GM19023 (cell line): ENCODE measurements at regions not wholly inside any gene's neighbourhood (a gene's known extent, or its start where the extent isn't known, plus 50 kb on each side); places are given as distances from the start of the nearest gene placed in this dataset.
"Not testable (repeated sequence)": the region's sequence is repeated elsewhere in the genome, so short reads cannot be mapped to it uniquely, and the experiment has no call there.

Experiments
- ATAC-seq: cut with Tn5 transposase; IDR thresholded peaks from one replicate; pipeline ENCODE4 v1.9.1; 2021; ENCODE audit warnings: mild to moderate bottlenecking, moderate library complexity; ENCODE audit not compliant: unreplicated experiment

DNA sequence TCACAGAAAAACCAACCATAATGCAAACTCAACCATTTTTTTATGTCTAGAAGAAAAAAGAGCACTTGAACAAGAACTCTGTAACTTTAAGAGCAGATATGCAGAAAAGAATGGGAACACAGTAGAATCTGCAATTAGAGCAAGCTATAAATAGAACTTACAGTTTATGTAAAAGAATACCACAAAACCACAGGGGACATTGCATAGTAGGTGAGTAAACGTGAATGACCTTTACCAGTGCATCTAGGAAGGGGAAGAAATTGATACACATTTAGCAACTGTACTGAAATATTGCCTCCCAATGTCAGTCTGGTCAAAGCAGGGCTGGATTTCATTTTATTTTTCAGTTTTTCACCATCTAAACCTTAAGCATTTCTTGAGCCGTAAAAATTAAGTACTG, 242.2 kb upstream of the EDNRB start:
- ATAC-seq, result no peak

GRCh38 chr13:78152415-78152814, 233.8 kb upstream of the EDNRB start:
- no peak for ATAC-seq

GRCh38 chr13:78147905-78148304, 229.3 kb upstream of the EDNRB start:
- no peak for ATAC-seq

- no peak for ATAC-seq
These were observed 226.6 kb upstream of the EDNRB start for GRCh38 chr13:78145276-78145675.

- no peak for ATAC-seq
These were observed 221.1 kb upstream of the EDNRB start for GRCh38 chr13:78139765-78140164.

DNA sequence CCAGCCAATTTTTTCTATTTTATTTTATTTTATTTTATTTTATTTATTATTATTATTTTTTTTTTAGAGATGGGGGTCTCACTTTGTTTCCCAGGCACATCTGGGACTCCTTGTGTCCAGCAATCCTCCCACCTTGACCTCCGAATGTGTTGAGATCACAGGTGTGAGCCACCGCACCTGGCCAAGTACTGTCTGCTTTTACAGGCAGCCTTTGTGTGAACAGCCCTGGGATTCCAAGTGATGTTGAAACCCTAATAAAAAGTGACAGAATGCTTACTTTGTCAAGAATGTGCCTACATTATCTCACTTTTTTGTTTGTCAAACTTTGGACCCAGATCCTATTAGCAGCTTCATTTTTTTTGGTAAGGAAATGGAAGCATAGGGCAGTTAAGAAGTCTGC, 220.1 kb upstream of the EDNRB start:
- no peak for ATAC-seq

- ATAC-seq, result peak; percentile 92
These were observed 218.9 kb upstream of the EDNRB start for GRCh38 chr13:78137404-78138142.

DNA sequence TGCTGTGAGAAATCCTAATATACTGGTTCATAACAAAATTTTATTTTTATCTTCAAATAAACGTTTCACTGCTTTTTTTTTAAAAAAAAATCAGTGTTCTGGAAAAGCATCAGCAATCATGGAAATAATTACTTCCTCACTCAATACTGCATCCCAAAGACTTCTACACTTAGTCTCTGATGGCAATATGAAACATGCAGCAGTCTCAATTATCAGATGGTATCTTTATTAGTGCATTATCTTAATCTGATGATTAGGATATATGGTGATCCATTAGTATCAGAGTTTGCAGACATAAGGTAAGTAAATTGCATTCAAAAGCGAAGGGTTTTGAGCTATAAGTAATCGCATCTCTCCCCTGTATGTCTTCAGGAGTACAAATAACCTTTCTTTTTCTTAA, 218.3 kb upstream of the EDNRB start:
- no peak for ATAC-seq

DNA sequence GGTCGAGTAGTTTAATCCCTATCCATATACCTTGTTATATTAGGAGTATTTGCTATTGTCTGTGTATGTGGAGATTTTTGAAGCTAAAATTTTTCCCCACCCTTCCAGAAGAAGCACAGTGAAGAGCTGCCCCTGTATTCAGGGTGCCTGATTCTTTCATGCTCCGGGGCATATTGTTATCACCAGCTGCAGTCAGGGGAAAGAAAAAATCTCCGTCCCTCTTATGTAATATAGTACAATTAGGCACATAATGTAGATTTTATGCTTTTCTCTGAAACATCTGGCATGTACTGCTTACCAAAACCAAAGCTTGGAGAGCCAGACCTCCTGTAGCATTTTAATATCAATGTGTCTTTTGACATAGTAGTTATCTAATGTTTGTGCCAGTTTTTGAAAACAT, 214.9 kb upstream of the EDNRB start:
- ATAC-seq, result no peak

- ATAC-seq, result no peak
These were observed 213.2 kb upstream of the EDNRB start for GRCh38 chr13:78131811-78132210.

DNA sequence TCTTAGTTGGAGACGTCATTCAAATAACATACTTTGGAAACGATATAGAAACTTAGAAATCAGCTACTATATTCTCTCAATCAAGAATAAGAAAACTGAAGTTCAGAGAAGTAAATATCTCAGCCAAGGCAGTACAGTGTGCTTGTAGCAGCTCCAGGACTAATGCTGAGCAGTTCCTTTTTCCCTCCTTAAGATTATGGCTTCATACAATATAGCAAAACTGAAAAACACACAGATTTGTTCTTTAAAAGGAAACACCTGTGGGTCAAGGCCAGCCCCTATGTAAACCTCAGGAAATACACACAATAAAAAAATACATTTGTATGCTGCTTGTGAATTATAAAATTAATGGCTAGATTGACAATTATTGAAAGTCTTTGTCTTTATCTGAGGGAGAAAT, 212.7 kb upstream of the EDNRB start:
- ATAC-seq, result no peak

- ATAC-seq, result no peak
These were observed 211.2 kb upstream of the EDNRB start for GRCh38 chr13:78129823-78130222.

DNA sequence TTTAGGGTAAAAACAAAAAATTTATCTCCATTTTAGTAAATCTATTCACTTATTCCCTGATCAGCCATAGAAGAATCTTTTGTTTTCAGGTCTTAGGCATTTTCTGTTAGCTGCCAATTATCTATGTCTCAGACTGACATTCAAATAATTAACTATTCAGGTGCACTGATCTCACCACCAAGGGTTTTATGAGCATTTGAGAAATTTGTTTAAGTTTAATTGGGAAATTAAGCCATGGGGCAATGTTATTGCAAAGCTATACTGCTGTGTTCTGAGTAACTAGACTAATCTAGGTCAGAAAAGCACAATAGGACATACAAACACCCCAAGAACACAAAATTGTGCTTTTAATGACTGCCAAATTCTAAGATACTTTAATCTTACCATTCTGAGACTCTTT, 210.7 kb upstream of the EDNRB start:
- ATAC-seq, result no peak

GRCh38 chr13:78121459-78122348, 203.1 kb upstream of the EDNRB start:
- no peak for ATAC-seq

DNA sequence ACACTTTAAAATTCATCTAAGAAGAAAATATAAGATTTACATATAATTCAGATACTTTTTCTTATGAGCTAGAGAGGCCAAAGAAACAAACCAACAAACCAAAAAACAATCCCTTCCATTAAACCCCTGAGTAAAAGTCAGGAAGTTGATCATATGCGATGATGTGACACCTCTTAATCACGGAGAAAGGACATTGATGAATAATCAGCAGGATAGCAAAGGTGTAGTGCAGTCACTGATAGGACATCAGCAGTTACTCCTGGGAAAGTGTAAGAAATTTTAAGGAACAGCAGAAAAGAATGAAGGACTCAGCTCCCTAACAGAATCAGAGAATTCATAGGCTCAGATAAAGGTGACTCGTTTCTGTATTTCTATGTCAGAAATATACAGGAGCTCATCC, 202.4 kb upstream of the EDNRB start:
- no peak for ATAC-seq

DNA sequence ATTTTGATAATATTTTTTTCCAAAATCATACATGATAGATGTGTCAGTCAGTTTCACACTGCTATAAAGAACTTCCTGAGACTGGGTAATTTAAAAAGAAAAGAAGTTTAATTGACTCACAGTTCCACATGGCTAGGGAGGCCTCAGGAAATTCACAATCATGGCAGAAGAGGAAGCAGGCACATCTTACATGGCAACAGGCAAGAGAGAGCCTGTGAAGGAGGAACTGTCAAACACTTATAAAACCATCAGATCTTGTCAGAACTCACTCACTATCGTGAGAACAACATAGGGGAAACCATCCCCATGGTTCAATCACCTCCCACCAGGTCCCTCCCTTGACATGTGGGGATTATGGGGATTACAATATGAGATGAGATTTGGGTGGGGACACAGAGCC, 201.5 kb upstream of the EDNRB start:
- ATAC-seq, result not testable (repeated sequence)

DNA sequence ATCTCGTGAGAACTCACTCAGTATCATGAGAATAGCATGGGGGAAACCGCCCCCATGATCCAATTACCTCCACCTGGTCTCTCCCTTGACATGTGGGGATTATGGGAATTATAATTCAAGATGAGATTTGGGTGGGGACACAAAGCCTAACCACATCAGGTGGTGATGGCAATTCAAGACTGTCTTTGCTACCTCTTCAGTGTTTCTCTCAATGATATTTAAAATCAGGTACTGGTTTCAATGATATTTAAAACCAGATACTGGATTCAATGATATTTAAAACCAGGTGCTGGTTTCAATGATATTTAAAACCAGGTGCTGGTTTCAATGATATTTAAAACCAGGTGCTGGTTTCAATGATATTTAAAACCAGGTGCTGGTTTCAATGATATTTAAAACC, 198.4 kb upstream of the EDNRB start:
- not testable (repeated sequence) for ATAC-seq

GRCh38 chr13:78105656-78106055, 187.0 kb upstream of the EDNRB start:
- ATAC-seq, result no peak

GRCh38 chr13:78103936-78104335, 185.3 kb upstream of the EDNRB start:
- no peak for ATAC-seq

DNA sequence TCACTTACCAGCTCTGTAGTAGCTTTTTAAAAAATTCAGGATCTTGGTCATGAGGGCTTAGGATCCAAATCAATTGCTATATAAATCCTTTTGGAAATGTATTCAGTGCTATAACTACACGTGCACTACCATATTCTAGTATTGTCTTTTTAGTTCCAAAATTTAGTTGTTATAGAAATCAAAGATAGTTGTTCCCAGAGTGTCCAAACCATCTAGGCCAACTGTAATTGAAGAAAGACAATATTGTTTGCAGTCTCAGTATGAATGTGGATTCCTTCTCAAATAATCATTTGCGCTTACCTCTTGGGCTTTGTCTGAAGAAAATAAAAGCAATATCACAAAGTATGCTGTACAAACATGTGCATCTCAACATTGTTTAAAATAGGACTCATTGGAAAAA, 184.1 kb upstream of the EDNRB start:
- no peak for ATAC-seq

DNA sequence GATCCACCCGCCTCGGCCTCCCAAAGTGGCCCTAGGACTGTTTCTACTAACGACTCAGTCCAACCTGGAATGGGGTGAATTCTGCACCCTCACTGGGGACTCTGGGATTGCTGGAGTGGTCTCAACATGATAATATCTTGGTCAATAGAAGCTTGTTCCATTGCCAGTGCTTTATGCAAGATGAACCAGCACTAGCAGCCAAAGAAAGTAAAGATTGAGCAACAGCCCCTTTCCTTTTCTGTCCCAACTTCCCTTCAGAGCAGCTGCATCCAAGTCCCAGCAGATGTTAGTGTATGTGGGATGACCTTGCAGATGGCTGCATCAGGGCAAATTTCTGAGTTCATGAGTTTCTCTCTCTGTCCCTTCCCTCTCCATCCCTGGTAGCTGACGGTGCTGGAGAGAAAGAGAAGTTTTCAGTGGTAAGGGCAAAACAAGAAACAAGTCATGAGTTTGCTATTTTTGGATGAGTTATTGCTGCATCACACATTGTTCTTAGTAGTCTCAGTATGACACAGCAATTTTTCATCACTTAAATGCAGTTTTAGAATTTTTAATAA, 183.6 kb upstream of the EDNRB start:
- peak; percentile 54 for ATAC-seq

- no peak for ATAC-seq
These were observed 181.9 kb upstream of the EDNRB start for GRCh38 chr13:78100486-78100885.
